ENCODE measurements at regions not wholly inside any gene's neighbourhood (a gene's known extent, or its start where the extent isn't known, plus 50 kb on each side); places are given as distances from the start of the nearest gene placed in this dataset.

GRCh38 chr20:57835074-57835452, 125.2 kb upstream of the PMEPA1 start:
- H3K9me3 Mint-ChIP-seq: no peaks in the 10 kb centered on the region
- peaks cover 2% of the 10 kb centered on the region for H3K27me3 Mint-ChIP-seq (ENCODE audit: insufficient read depth, low read depth, poor library complexity)
- Histone ChIP-seq H3K79me2 (replicated peaks; ENCODE audit: insufficient read depth) (no peaks in the 10 kb centered on the region), H3K9me2 (ENCODE audit: insufficient read depth) (no peaks in the 10 kb centered on the region), H4K20me1 (replicated peaks; ENCODE audit: insufficient read depth) (no peaks in the 10 kb centered on the region), H3K4me1 (ENCODE audit: insufficient read depth) (peaks cover 9% of the 10 kb centered on the region), H3K4me2 (peak overlapping the region; percentile 68), H3K27me3 (ENCODE audit: insufficient read depth) (no peaks in the 10 kb centered on the region), H3F3A (replicated peaks; ENCODE audit: low read depth) (no peaks in the 10 kb centered on the region), H3K27ac (ENCODE audit: low read depth) (no peak overlapping the region), H3K36me3 (ENCODE audit: insufficient read depth) (no peaks in the 10 kb centered on the region), H3K4me3 (no peak overlapping the region), H2AFZ (no peak overlapping the region)
- H3K4me3 Mint-ChIP-seq: no peak overlapping the region
- no peaks in the 10 kb centered on the region for H3K36me3 Mint-ChIP-seq (ENCODE audit: low read depth)
- TF ChIP-seq, protein P1, sequence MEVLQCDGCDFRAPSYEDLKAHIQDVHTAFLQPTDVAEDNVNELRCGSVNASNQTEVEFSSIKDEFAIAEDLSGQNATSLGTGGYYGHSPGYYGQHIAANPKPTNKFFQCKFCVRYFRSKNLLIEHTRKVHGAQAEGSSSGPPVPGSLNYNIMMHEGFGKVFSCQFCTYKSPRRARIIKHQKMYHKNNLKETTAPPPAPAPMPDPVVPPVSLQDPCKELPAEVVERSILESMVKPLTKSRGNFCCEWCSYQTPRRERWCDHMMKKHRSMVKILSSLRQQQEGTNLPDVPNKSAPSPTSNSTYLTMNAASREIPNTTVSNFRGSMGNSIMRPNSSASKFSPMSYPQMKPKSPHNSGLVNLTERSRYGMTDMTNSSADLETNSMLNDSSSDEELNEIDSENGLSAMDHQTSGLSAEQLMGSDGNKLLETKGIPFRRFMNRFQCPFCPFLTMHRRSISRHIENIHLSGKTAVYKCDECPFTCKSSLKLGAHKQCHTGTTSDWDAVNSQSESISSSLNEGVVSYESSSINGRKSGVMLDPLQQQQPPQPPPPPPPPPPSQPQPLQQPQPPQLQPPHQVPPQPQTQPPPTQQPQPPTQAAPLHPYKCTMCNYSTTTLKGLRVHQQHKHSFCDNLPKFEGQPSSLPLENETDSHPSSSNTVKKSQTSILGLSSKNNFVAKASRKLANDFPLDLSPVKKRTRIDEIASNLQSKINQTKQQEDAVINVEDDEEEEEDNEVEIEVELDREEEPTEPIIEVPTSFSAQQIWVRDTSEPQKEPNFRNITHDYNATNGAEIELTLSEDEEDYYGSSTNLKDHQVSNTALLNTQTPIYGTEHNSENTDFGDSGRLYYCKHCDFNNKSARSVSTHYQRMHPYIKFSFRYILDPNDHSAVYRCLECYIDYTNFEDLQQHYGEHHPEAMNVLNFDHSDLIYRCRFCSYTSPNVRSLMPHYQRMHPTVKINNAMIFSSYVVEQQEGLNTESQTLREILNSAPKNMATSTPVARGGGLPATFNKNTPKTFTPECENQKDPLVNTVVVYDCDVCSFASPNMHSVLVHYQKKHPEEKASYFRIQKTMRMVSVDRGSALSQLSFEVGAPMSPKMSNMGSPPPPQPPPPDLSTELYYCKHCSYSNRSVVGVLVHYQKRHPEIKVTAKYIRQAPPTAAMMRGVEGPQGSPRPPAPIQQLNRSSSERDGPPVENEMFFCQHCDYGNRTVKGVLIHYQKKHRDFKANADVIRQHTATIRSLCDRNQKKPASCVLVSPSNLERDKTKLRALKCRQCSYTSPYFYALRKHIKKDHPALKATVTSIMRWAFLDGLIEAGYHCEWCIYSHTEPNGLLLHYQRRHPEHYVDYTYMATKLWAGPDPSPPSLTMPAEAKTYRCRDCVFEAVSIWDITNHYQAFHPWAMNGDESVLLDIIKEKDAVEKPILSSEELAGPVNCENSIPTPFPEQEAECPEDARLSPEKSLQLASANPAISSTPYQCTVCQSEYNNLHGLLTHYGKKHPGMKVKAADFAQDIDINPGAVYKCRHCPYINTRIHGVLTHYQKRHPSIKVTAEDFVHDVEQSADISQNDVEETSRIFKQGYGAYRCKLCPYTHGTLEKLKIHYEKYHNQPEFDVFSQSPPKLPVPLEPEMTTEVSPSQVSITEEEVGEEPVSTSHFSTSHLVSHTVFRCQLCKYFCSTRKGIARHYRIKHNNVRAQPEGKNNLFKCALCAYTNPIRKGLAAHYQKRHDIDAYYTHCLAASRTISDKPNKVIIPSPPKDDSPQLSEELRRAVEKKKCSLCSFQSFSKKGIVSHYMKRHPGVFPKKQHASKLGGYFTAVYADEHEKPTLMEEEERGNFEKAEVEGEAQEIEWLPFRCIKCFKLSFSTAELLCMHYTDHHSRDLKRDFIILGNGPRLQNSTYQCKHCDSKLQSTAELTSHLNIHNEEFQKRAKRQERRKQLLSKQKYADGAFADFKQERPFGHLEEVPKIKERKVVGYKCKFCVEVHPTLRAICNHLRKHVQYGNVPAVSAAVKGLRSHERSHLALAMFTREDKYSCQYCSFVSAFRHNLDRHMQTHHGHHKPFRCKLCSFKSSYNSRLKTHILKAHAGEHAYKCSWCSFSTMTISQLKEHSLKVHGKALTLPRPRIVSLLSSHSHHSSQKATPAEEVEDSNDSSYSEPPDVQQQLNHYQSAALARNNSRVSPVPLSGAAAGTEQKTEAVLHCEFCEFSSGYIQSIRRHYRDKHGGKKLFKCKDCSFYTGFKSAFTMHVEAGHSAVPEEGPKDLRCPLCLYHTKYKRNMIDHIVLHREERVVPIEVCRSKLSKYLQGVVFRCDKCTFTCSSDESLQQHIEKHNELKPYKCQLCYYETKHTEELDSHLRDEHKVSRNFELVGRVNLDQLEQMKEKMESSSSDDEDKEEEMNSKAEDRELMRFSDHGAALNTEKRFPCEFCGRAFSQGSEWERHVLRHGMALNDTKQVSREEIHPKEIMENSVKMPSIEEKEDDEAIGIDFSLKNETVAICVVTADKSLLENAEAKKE (CRISPR knock-in tag; IDR thresholded peaks at IDR 0.05): no peak
- no peak for TF ChIP-seq CREB1 (CRISPR knock-in tag; IDR thresholded peaks at IDR 0.05; ENCODE audit: low read depth)
- TF ChIP-seq, protein P2, sequence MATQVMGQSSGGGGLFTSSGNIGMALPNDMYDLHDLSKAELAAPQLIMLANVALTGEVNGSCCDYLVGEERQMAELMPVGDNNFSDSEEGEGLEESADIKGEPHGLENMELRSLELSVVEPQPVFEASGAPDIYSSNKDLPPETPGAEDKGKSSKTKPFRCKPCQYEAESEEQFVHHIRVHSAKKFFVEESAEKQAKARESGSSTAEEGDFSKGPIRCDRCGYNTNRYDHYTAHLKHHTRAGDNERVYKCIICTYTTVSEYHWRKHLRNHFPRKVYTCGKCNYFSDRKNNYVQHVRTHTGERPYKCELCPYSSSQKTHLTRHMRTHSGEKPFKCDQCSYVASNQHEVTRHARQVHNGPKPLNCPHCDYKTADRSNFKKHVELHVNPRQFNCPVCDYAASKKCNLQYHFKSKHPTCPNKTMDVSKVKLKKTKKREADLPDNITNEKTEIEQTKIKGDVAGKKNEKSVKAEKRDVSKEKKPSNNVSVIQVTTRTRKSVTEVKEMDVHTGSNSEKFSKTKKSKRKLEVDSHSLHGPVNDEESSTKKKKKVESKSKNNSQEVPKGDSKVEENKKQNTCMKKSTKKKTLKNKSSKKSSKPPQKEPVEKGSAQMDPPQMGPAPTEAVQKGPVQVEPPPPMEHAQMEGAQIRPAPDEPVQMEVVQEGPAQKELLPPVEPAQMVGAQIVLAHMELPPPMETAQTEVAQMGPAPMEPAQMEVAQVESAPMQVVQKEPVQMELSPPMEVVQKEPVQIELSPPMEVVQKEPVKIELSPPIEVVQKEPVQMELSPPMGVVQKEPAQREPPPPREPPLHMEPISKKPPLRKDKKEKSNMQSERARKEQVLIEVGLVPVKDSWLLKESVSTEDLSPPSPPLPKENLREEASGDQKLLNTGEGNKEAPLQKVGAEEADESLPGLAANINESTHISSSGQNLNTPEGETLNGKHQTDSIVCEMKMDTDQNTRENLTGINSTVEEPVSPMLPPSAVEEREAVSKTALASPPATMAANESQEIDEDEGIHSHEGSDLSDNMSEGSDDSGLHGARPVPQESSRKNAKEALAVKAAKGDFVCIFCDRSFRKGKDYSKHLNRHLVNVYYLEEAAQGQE (IDR thresholded peaks at IDR 0.05; ENCODE audit: unreplicated experiment): no peak
- TF ChIP-seq EZH2phosphoT487 (IDR thresholded peaks at IDR 0.05; ENCODE audit: unreplicated experiment): no peak
- TF ChIP-seq ZNF114 (CRISPR knock-in tag; IDR thresholded peaks at IDR 0.05): no peak
- no peak for TF ChIP-seq ETS1 (IDR thresholded peaks at IDR 0.05)
- no peak for TF ChIP-seq JUNB (IDR thresholded peaks at IDR 0.05; ENCODE audit: unreplicated experiment)
- no peak for TF ChIP-seq NANOG (IDR thresholded peaks at IDR 0.05; ENCODE audit: borderline replicate concordance)
- TF ChIP-seq ZNF331 (CRISPR knock-in tag; IDR thresholded peaks at IDR 0.05; ENCODE audit: low read depth): no peak
- TF ChIP-seq POLR2AphosphoS5 (IDR thresholded peaks at IDR 0.05; ENCODE audit: low read depth): no peak
- TF ChIP-seq EZH2 (IDR thresholded peaks at IDR 0.05; ENCODE audit: low read depth, unreplicated experiment): no peak
- no peak for TF ChIP-seq CTCF (conservative IDR thresholded peaks at IDR 0.05; ENCODE audit: low read depth in 2 of 2)
- TF ChIP-seq STAT1 (IDR thresholded peaks at IDR 0.05; ENCODE audit: unreplicated experiment): no peak
- no peak overlapping the region for H3K27ac Mint-ChIP-seq
- no peak for DNase-seq (ENCODE audit: low spot score)
- H3K4me1 Mint-ChIP-seq: peaks cover 12% of the 10 kb centered on the region
- ATAC-seq: no peak
